Astrocyte (in vitro differentiated cells and primary cell): ENCODE measurements at regions not wholly inside any gene's neighbourhood (a gene's known extent, or its start where the extent isn't known, plus 50 kb on each side); places are given as distances from the start of the nearest gene placed in this dataset.
A peak's percentile ranks its signal among the peaks of the same experiment; 100 is the strongest.

Experiments used
- DNase-seq: peaks from one replicate; pipeline ENCODE4 v3.0.0-alpha.2; 2010; ENCODE audit warnings: low read depth
- FAIRE-seq: peaks from 2 replicates; lab custom pipeline; 2011; peaks lifted over from hg19 to GRCh38; lab: Jason Lieb, UNC
- H2AFZ ChIP-seq: 2 replicates; pipeline ENCODE4 v1.6.0; 2012; ENCODE audit warnings: low read depth, low read length, inconsistent platforms
- H3K27ac ChIP-seq: 2 replicates; pipeline ENCODE4 v1.5.1; 2011; ENCODE audit warnings: low read depth, low read length, inconsistent platforms
- H3K27me3 ChIP-seq: 2 replicates; pipeline ENCODE4 v1.6.0; 2011; ENCODE audit warnings: low read length, inconsistent platforms; ENCODE audit not compliant: insufficient read depth
- H3K36me3 ChIP-seq: 2 replicates; pipeline ENCODE4 v1.5.1; 2011; ENCODE audit warnings: low read length, inconsistent platforms; ENCODE audit not compliant: insufficient read depth
- H3K4me1 ChIP-seq: 2 replicates; pipeline ENCODE4 v1.5.1; 2011; ENCODE audit warnings: low read length, inconsistent platforms; ENCODE audit not compliant: insufficient read depth
- H3K4me2 ChIP-seq: 2 replicates; pipeline ENCODE4 v1.6.0; 2012; ENCODE audit warnings: low read length, inconsistent platforms
- H3K4me3 ChIP-seq: 2 replicates; pipeline ENCODE4 v1.5.1; 2011; ENCODE audit warnings: low read depth, mild to moderate bottlenecking, low read length, inconsistent platforms; ENCODE audit not compliant: insufficient read depth
- H3K79me2 ChIP-seq: 2 replicates; pipeline ENCODE4 v1.6.0; 2012; ENCODE audit warnings: mild to moderate bottlenecking, low read length, inconsistent platforms; ENCODE audit not compliant: insufficient read depth
- H3K9ac ChIP-seq: 2 replicates; pipeline ENCODE4 v1.6.0; 2012; ENCODE audit warnings: mild to moderate bottlenecking, low read length, inconsistent platforms
- H3K9me3 ChIP-seq: 2 replicates; pipeline ENCODE4 v1.5.1; 2012; ENCODE audit warnings: low read depth, mild to moderate bottlenecking, low read length, inconsistent platforms; ENCODE audit not compliant: insufficient read depth
- H4K20me1 ChIP-seq: 2 replicates; pipeline ENCODE4 v1.6.0; 2012; ENCODE audit warnings: low read length, inconsistent platforms; ENCODE audit not compliant: insufficient read depth
- H3K27ac Mint-ChIP-seq: one replicate; pipeline ENCODE4 v1.8.0; 2021; ENCODE audit warnings: mild to moderate bottlenecking, mixed read lengths; ENCODE audit not compliant: unreplicated experiment
- H3K27me3 Mint-ChIP-seq: one replicate; pipeline ENCODE4 v1.8.0; 2021; ENCODE audit warnings: low read depth, mixed read lengths; ENCODE audit not compliant: unreplicated experiment
- H3K36me3 Mint-ChIP-seq: one replicate; pipeline ENCODE4 v1.8.0; 2021; ENCODE audit warnings: low read depth, mixed read lengths; ENCODE audit not compliant: unreplicated experiment
- H3K4me1 Mint-ChIP-seq: one replicate; pipeline ENCODE4 v1.8.0; 2021; ENCODE audit warnings: low read depth, mixed read lengths; ENCODE audit not compliant: unreplicated experiment
- H3K4me3 Mint-ChIP-seq: one replicate; pipeline ENCODE4 v1.8.0; 2021; ENCODE audit warnings: mild to moderate bottlenecking, moderate library complexity, mixed read lengths; ENCODE audit not compliant: unreplicated experiment
- H3K9me3 Mint-ChIP-seq: one replicate; pipeline ENCODE4 v1.8.0; 2021; ENCODE audit warnings: mild to moderate bottlenecking, mixed read lengths; ENCODE audit not compliant: unreplicated experiment
- EZH2 ChIP-seq: IDR thresholded peaks from 2 replicates; pipeline ENCODE4 v1.6.1; 2012; ENCODE audit warnings: mild to moderate bottlenecking, low read length, inconsistent platforms; ENCODE audit not compliant: insufficient read depth
- TF ChIP-seq, protein P1 (sequence below): IDR thresholded peaks from 2 replicates; pipeline ENCODE4 v1.5.1; 2011; ENCODE audit warnings: low read depth, mild to moderate bottlenecking, inconsistent platforms, low read length, moderate library complexity; ENCODE audit not compliant: insufficient read depth

DNA sequence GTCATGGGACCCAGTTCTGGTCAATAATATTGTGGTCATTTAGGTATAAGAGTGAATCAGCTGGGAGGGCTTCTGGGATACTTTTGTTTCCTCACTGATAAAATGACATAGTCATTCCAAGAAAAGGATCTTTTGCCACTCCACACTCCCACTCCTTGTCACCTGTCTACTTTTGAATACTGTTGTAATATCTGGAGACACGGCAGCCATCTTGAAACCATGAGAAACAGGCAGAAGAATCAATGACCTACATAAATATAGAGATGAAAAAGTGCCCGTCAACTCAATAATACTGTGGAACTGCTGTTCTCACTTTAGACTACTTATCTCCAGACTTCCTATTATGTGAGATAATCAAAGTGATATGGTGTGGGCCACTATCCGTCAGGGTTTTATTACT, 154.2 kb downstream of the CCDC34 start:
- TF ChIP-seq EZH2: no peak
- TF ChIP-seq, protein P1, sequence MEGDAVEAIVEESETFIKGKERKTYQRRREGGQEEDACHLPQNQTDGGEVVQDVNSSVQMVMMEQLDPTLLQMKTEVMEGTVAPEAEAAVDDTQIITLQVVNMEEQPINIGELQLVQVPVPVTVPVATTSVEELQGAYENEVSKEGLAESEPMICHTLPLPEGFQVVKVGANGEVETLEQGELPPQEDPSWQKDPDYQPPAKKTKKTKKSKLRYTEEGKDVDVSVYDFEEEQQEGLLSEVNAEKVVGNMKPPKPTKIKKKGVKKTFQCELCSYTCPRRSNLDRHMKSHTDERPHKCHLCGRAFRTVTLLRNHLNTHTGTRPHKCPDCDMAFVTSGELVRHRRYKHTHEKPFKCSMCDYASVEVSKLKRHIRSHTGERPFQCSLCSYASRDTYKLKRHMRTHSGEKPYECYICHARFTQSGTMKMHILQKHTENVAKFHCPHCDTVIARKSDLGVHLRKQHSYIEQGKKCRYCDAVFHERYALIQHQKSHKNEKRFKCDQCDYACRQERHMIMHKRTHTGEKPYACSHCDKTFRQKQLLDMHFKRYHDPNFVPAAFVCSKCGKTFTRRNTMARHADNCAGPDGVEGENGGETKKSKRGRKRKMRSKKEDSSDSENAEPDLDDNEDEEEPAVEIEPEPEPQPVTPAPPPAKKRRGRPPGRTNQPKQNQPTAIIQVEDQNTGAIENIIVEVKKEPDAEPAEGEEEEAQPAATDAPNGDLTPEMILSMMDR: no peak
- DNase-seq (no peak), FAIRE-seq (peak; percentile 43)
- H2AFZ ChIP-seq: no peak overlapping the region
- H3K9me3 ChIP-seq: no peaks in the 10 kb centered on the region
- peak overlapping the region; percentile 96 for H3K27ac Mint-ChIP-seq
- no peaks in the 10 kb centered on the region for H3K36me3 Mint-ChIP-seq
- H3K36me3 ChIP-seq: no peaks in the 10 kb centered on the region
- no peaks in the 10 kb centered on the region for H3K27me3 Mint-ChIP-seq
- no peak overlapping the region for H3K4me2 ChIP-seq
- peaks cover 66% of the 10 kb centered on the region for H3K4me1 Mint-ChIP-seq
- H3K27me3 ChIP-seq: no peaks in the 10 kb centered on the region
- peaks cover 37% of the 10 kb centered on the region for H3K4me1 ChIP-seq
- H3K4me3 Mint-ChIP-seq: no peak overlapping the region
- no peaks in the 10 kb centered on the region for H3K79me2 ChIP-seq
- H3K9ac ChIP-seq: peak overlapping the region; percentile 32
- no peaks in the 10 kb centered on the region for H4K20me1 ChIP-seq
- no peak overlapping the region for H3K4me3 ChIP-seq
- peak overlapping the region; percentile 88 for H3K27ac ChIP-seq
- no peaks in the 10 kb centered on the region for H3K9me3 Mint-ChIP-seq

DNA sequence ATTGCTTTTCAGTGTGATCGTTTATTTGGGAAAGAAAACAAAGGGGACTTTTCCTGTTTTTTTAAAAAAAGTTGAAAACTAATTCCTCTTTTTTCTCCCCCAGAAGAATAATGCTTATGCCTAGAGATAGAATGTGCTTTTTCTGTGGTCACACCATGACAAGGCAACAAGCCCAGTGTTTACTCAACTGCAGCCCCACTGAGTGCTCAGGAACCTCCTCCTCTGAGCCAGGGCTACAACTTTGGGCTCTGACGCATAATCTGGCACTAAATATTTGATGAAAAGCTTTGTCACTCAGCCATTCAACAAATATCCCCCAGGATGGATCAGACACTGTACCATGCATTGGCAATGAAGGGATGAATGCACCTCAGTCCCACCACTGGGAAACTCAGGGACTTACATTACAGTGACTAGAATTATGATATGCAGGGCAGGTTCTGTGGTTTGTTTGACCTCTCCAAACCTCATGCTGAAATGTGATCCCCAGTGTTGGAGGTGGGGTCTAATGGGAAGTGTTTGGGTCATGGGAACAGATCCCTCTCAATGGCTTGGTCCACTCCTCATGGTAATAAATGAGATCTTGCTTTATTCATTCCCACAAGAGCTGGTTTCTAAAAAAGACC, 155.9 kb downstream of the CCDC34 start:
- H3K36me3 ChIP-seq: no peaks in the 10 kb centered on the region
- Mint-ChIP-seq H3K36me3 (no peaks in the 10 kb centered on the region), H3K4me1 (peaks cover 53% of the 10 kb centered on the region), H3K4me3 (no peak overlapping the region), H3K9me3 (no peaks in the 10 kb centered on the region), H3K27me3 (no peaks in the 10 kb centered on the region), H3K27ac (peak overlapping the region; percentile 64)
- DNase-seq (peak; percentile 72), FAIRE-seq (no peak)
- no peak overlapping the region for H3K4me3 ChIP-seq
- no peaks in the 10 kb centered on the region for H4K20me1 ChIP-seq
- no peaks in the 10 kb centered on the region for H3K9me3 ChIP-seq
- H3K4me1 ChIP-seq: peaks cover 22% of the 10 kb centered on the region
- no peaks in the 10 kb centered on the region for H3K79me2 ChIP-seq
- H3K4me2 ChIP-seq: no peak overlapping the region
- no peak overlapping the region for H2AFZ ChIP-seq
- no peaks in the 10 kb centered on the region for H3K27me3 ChIP-seq
- H3K27ac ChIP-seq: no peak overlapping the region
- TF ChIP-seq EZH2: no peak
- TF ChIP-seq, protein P1: no peak
- H3K9ac ChIP-seq: no peak overlapping the region
